KBM-7 (cell line): ENCODE measurements at regions not wholly inside any gene's neighbourhood (a gene's known extent, or its start where the extent isn't known, plus 50 kb on each side); places are given as distances from the start of the nearest gene placed in this dataset.
"Not testable (repeated sequence)": the region's sequence is repeated elsewhere in the genome, so short reads cannot be mapped to it uniquely, and the experiment has no call there.

ENCODE experiments used
- DNase-seq: peaks from one replicate; pipeline ENCODE4 v3.0.0-alpha.2; 2015
- in situ Hi-C: fragments of 300-500 bp; cut with MboI; formaldehyde crosslinking; loops from 2 replicates; pipeline ENCODE4 v1.14.3; 2020; ENCODE audit warnings: low sequenced_read_pairs, low pct_unique_long_range_greater_than_20kb, mixed read lengths

GRCh38 chr9:88291056-88291455 is 97.2 kb upstream of the SPIN1 start:
- in situ Hi-C loops = loop anchor here (25.0 kb wide), 1 partner anchor 96 kb away; the partner anchor contains the start of gene SPIN1

GRCh38 chr9:88289532-88289931 is 98.7 kb upstream of the SPIN1 start:
- DNase-seq = no peak
- in situ Hi-C loops = loop anchor here (25.0 kb wide), 1 partner anchor 98 kb away; the partner anchor contains the start of gene SPIN1

More at GRCh38 chr9:88291056-88291455, 97.2 kb upstream of the SPIN1 start:
- DNase-seq = no peak

- in situ Hi-C loops = loop anchor here (25.0 kb wide), 1 partner anchor 99 kb away; the partner anchor contains the start of gene SPIN1
- no peak for DNase-seq
Measured at GRCh38 chr9:88287972-88288371, 100.3 kb upstream of the SPIN1 start.

GRCh38 chr9:88280816-88281382 is 107.3 kb upstream of the SPIN1 start:
- in situ Hi-C loops = loop anchor here (25.0 kb wide), 1 partner anchor 106 kb away; the partner anchor contains the start of gene SPIN1
- peak; percentile 53 for DNase-seq

GRCh38 chr9:88278036-88278435 is 110.2 kb upstream of the SPIN1 start:
- no peak for DNase-seq
- in situ Hi-C loops = loop anchor here (25.0 kb wide), 1 partner anchor 109 kb away; the partner anchor contains the start of gene SPIN1

- no peak for DNase-seq
- in situ Hi-C loops = no loop called here
Measured at GRCh38 chr9:88274078-88274477, 114.2 kb upstream of the SPIN1 start.

- in situ Hi-C loops = no loop called here
- DNase-seq = no peak
Measured at GRCh38 chr9:88272986-88273385, 115.3 kb upstream of the SPIN1 start.

GRCh38 chr9:88270413-88270812 is 117.8 kb upstream of the SPIN1 start:
- no peak for DNase-seq
- in situ Hi-C loops = no loop called here

- in situ Hi-C loops = no loop called here
- DNase-seq = no peak
Measured at GRCh38 chr9:88268886-88269285, 119.4 kb upstream of the SPIN1 start.

GRCh38 chr9:88267283-88267682 is 121.0 kb upstream of the SPIN1 start:
- DNase-seq = no peak
- in situ Hi-C loops = no loop called here

- DNase-seq = no peak
- in situ Hi-C loops = no loop called here
Measured at GRCh38 chr9:88266416-88266815, 121.8 kb upstream of the SPIN1 start.

- DNase-seq = no peak
- in situ Hi-C loops = no loop called here
Measured at GRCh38 chr9:88259001-88259400, 120.7 kb upstream of the SPATA31C2 start.

GRCh38 chr9:88258601-88259000 is 120.3 kb upstream of the SPATA31C2 start:
- no peak for DNase-seq
- in situ Hi-C loops = no loop called here

GRCh38 chr9:88258024-88258423 is 119.7 kb upstream of the SPATA31C2 start:
- in situ Hi-C loops = no loop called here
- no peak for DNase-seq

GRCh38 chr9:88256216-88256615 is 117.9 kb upstream of the SPATA31C2 start:
- in situ Hi-C loops = no loop called here
- no peak for DNase-seq

GRCh38 chr9:88255806-88256205 is 117.5 kb upstream of the SPATA31C2 start:
- in situ Hi-C loops = not testable (repeated sequence)
- peak; percentile 57 for DNase-seq

- in situ Hi-C loops = no loop called here
- no peak for DNase-seq
Measured at GRCh38 chr9:88251903-88252302, 113.6 kb upstream of the SPATA31C2 start.

- in situ Hi-C loops = no loop called here
Measured at GRCh38 chr9:88243736-88244135, 105.5 kb upstream of the SPATA31C2 start.

GRCh38 chr9:88242879-88243278 is 104.6 kb upstream of the SPATA31C2 start:
- DNase-seq = no peak
- in situ Hi-C loops = no loop called here

More at GRCh38 chr9:88243736-88244135, 105.5 kb upstream of the SPATA31C2 start:
- DNase-seq = no peak

GRCh38 chr9:88237991-88238571 is 99.8 kb upstream of the SPATA31C2 start:
- in situ Hi-C loops = no loop called here
- no peak for DNase-seq

- in situ Hi-C loops = no loop called here
- DNase-seq = no peak
Measured at GRCh38 chr9:88237479-88237961, 99.2 kb upstream of the SPATA31C2 start.
